Right forelimb (tissue), 1 donor: ENCODE measurements at regions not wholly inside any gene's neighbourhood (a gene's known extent, or its start where the extent isn't known, plus 50 kb on each side); places are given as distances from the start of the nearest gene placed in this dataset.
A peak's percentile ranks its signal among the peaks of the same experiment; 100 is the strongest.
"Not testable (repeated sequence)": the region's sequence is repeated elsewhere in the genome, so short reads cannot be mapped to it uniquely, and the experiment has no call there.

Experiments
- DNase-seq: peaks from one replicate; pipeline ENCODE4 v3.0.0-alpha.2; 2018

DNA sequence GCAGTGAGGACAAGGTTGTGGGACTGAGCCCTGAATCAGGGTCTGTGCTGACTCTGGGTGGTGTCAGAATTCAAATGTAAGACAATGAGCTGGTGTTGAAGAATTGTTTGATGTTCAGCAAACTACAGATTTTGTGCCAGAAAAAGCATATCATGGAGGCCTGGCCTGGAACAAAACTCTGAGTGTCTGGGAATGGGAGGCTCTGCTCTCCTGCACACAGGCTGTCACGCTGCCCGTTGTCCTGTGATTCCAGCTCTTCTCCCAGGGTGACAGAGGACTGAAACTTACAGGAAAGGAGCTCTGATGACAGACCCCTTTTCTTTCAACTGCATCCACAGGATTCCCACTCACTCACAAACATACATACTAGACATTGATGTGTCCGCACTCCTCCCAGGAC, 120.1 kb downstream of the ZNF486 start:
- DNase-seq = no peak

DNA sequence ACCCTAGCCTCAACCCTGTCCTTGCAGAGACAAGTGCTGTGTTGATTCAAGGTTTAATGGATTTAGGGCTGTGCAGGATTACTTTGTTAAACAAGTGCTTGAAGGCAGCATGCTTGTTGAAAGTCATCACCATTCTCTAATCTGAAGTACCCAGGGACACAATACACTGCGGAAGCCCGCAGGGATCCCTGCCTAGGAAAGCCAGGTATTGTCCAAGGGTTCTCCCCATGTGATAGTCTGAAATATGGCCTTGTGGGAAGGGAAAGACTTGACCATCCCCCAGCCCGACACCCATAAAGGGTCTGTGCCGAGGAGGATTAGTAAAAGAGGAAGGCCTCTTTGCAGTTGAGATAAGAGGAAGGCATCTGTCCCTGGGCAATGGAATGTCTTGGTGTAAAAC, 118.9 kb downstream of the ZNF486 start:
- not testable (repeated sequence) for DNase-seq

- no peak for DNase-seq
These were observed 112.5 kb downstream of the ZNF486 start for GRCh38 chr19:20279516-20279915.

- peak; percentile 45 for DNase-seq
These were observed 111.3 kb downstream of the ZNF486 start for GRCh38 chr19:20278342-20278741.

DNA sequence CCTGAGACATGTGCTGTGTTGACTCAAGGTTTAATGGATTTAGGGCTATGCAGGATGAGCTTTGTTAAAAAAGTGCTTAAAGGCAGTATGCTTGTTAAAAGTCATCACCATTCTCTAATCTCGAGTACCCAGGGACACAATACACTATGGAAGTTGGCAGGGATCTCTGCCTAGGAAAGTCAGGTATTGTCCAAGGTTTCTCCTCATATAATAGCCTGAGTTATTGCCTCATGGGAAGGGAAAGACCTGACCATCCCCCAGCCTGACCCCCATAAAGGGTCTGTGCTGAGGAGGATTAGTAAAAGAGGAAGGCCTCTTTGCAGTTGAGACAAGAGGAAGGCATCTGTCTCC, 109.7 kb downstream of the ZNF486 start:
- not testable (repeated sequence) for DNase-seq

- DNase-seq = no peak
These were observed 109.2 kb downstream of the ZNF486 start for GRCh38 chr19:20276011-20276731.

- DNase-seq = no peak
These were observed 107.0 kb downstream of the ZNF486 start for GRCh38 chr19:20273951-20274570.

DNA sequence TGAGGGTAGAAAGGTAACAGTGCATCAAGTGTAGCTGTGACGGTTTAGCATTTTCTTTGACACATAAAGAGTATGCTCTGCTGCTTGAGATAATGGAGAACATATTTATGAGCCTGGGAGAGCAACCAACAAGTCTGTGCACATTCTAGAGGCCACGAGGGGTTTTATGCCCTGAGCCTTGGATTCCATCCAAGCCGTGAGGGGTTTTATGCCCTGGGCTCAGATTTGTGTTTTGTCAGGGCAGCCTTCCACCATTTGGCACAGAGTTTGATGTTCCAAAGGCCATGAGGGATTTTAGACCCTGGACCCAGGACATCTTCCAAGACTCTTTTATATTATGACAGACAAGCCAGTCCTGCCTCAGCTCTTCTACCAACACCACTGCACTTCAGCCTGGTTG, 106.4 kb downstream of the ZNF486 start:
- no peak for DNase-seq

DNA sequence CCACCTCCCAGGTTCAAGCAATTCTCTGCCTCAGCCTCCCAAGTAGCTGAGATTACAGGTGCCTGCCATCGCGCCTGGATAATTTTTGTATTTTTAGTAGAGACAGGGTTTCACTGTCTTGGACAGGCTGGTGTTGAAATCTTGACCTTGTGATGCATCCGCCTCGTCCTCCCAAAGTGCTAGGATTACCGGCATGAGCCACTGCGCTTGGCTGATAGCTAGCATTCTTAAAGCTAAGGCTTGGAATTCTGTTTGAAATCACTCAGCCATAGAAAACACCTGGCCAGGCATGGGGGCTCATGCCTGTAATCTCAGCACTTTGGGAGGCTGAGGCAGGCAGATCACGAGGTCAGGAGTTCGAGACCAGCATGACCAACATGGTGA, 105.6 kb downstream of the ZNF486 start:
- not testable (repeated sequence) for DNase-seq

DNA sequence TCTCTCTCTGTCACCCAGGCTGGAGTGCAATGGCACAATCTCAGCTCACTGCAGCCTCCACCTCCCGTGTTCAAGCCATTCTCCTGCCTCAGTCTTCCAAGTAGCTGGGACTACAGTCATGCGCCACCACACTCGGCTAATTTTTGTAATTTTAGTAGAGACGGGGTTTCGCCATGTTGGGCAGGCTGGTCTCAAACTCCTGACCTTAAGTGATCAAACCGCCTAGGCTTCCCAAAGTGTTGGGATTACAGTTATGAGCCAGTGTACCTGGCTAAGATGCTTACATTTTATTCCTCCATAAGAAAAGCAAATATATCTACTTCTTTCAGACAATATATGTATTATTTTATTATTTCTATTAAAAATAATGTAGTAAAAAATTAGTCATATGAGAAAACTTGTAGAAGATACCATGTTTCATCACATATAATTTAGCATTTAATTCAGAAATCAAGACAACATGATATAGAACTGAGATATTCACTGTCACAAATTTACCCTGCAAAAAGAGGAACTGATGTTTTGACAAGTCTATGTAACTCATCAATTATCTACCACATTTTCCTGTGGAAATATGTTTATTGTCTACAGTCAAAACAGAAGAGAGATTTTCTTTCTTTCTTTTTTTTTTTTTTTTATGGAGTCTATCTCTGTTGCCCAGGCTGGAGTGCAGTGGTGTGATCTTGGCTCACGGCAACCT, 105.1 kb downstream of the ZNF486 start:
- not testable (repeated sequence) for DNase-seq

DNA sequence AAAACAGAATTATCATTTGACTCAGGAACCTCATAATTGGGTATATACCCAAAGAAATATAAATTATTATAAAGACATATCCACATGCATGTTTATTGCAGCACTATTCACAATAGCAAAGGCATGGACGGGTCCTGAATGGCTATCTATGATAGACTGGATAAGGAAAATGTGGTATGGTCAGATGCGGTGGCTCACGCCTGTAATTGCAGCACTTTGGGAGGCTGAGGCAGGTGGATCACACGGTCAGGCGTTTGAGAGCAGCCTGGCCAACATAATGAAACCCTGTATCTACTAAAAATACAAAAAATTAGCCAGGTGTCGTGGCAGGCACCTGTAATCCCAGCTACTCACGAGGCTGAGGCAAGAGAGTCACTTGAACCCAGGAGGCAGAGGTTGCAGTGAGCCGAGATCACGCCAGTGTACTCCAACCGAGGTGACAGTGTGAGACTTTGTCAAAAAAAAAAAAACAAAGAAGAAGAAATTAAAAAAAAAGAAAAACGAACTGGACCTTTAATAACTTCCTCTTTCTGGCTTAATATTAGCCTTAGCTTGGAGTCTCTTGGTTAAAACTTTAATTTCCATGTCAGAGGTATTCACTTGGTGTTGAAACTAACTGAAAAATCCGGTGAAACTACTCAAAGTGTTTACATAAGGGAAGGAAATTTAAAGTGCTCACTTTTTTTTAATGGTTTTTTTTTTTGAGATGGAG, 104.4 kb downstream of the ZNF486 start:
- DNase-seq = no peak

DNA sequence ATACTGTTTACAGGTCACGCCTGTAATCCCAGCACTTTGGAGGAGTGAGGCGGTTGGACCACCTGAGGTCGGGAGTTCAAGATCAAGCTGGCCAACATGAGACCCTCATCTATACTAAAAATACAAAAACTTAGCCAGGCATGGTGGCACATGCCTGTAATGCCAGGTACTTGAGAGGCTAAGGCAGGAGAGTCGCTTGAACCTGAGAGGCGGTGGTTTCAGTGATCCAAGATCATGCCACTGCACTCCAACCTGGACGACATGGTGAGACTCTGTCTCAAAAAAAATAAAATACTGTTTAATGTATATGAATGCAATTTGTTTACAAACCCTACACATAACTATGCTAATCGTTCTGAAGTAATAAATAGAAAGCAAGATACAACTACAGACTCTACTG, 102.4 kb downstream of the ZNF486 start:
- DNase-seq = no peak

- DNase-seq = not testable (repeated sequence)
These were observed 94.5 kb downstream of the ZNF486 start for GRCh38 chr19:20261513-20261912.

DNA sequence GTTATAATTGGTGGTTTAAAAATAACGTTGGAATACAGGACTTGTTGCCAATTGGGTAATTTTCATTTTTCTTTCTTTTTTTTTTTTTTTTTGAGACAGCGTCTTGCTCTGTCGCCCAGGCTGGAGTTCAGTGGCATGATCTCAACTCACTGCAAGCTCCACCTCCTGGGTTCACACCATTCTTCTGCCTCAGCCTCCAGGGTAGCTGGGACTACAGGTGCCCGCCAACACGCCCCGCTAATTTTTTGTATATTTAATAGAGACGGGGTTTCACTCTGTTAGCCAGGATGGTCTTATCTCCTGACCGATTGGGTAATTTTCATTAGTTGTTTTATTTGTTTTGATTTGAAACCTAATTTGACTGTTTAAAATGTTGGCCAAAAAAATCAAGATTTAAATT, 93.7 kb downstream of the ZNF486 start:
- not testable (repeated sequence) for DNase-seq

DNA sequence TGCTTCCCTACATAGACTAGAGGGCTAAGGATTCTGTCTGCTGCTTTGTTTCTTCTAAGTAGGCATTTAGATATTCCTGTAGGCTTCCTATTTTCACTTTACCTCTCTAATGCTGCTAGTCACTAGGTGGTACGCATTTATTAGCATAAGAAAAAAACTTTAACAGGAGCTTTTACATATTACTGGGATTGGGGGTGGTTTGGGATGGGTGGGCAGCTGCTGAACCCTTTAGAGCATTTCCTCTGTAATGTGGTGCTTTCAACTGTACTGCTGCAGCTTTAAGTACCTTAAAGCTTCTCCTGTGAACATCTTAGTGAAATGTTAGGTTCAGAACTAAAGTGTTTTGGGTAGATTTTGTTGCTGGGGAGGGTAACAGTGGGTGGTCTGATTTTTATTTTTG, 92.6 kb downstream of the ZNF486 start:
- DNase-seq = no peak

GRCh38 chr19:20256606-20257005, 89.6 kb downstream of the ZNF486 start:
- DNase-seq = no peak

DNA sequence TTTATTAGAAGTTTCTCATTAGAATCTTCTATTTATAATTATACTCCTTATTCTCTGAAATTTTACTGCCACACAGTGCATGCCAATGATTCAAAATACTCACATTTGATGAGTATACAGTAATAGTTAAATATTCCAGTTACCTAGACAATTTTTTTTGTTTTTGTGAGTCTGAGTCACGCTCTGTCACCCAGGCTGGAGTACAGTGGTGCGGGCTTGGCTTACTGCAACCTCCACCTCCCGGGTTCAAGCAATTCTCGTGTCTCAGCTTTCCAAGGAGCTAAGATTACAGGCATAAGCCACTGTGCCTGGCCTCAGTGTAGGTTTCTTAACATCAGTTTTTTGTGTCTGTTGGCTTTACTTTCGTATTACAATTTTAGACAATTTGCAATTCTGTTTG, 87.1 kb downstream of the ZNF486 start:
- no peak for DNase-seq

DNA sequence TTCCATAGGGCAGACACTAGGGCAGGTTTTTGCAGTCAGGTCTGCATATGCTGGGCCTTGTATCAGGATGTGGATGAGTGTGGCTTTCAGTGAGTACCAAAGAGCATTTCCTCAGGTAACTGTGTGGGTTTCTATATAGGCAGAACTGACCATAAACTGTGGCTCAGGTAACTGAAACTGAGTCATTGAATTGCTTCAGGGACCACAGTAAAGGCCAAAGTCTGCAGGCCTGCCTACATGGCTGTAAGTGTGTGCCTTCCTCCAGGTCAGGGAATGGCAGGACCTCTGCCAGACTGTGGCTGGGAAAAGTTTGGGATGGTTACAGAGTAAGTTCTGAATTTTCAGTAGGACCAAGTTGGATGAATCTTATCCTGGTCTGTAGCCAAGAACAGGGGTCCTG, 85.6 kb downstream of the ZNF486 start:
- DNase-seq = no peak

- no peak for DNase-seq
These were observed 83.6 kb downstream of the ZNF486 start for GRCh38 chr19:20250627-20251026.

DNA sequence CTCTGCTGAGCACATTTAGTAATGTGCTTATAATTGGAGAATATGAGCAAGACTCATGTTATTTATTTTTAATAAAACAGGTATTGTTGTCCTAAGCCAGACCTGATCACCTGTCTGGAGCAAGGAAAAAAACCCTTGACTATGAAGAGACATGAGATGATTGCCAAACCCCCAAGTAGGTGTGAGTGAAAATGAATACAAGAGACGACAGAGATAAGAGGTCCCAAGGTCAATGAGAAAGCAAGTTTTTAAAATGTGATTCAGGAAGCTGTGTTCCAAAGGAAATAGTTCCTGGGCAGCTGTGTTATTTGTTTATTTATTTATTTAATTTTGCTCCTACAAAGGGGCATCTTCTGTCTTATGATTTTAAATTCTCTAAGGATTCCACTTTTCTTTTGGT, 83.1 kb downstream of the ZNF486 start:
- DNase-seq = no peak
